ENCODE measurements at regions not wholly inside any gene's neighbourhood (a gene's known extent, or its start where the extent isn't known, plus 50 kb on each side); places are given as distances from the start of the nearest gene placed in this dataset.

DNA sequence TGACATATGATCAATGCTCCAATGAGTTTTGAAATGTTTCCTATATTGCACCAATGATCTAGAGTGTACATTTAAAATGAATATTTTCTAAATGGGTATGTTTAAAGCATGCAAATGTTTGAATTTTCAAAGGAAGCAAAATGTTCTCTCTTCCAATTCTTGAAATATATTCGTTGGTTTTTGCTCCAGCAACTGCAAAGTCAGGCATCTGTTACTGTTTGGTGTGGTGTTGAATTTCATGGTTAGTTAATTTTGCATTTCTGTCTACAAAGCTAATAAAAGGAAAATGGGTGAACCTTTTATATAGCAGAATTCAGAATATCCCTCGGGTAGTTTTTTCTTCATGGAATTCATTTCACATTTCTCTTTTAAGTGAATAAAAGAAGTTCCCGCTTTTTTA is 1018.3 kb downstream of the GRIK2 start:
- no peak for DNase-seq (ENCODE audit: low spot score)
- no peak overlapping the region for H3K4me3 ChIP-seq
- TF ChIP-seq, protein P1, sequence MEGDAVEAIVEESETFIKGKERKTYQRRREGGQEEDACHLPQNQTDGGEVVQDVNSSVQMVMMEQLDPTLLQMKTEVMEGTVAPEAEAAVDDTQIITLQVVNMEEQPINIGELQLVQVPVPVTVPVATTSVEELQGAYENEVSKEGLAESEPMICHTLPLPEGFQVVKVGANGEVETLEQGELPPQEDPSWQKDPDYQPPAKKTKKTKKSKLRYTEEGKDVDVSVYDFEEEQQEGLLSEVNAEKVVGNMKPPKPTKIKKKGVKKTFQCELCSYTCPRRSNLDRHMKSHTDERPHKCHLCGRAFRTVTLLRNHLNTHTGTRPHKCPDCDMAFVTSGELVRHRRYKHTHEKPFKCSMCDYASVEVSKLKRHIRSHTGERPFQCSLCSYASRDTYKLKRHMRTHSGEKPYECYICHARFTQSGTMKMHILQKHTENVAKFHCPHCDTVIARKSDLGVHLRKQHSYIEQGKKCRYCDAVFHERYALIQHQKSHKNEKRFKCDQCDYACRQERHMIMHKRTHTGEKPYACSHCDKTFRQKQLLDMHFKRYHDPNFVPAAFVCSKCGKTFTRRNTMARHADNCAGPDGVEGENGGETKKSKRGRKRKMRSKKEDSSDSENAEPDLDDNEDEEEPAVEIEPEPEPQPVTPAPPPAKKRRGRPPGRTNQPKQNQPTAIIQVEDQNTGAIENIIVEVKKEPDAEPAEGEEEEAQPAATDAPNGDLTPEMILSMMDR (IDR thresholded peaks at IDR 0.05): no peak

GRCh38 chr6:102407886-102408741 is 1014.6 kb downstream of the GRIK2 start:
- Histone ChIP-seq H3K27ac (no peak overlapping the region), H3K4me3 (no peak overlapping the region)
- TF ChIP-seq, protein P1 (IDR thresholded peaks at IDR 0.05): no peak
- DNase-seq (ENCODE audit: low spot score): no peak

More for the DNA sequence above, 1018.3 kb downstream of the GRIK2 start:
- no peak overlapping the region for H3K27ac ChIP-seq

- TF ChIP-seq, protein P1 (IDR thresholded peaks at IDR 0.05): no peak
- DNase-seq (ENCODE audit: low spot score): no peak
- no peak overlapping the region for H3K27ac ChIP-seq
- no peak overlapping the region for H3K4me3 ChIP-seq
Measured at GRCh38 chr6:102405860-102406259, 1012.4 kb downstream of the GRIK2 start.

- Histone ChIP-seq H3K4me3 (no peak overlapping the region), H3K27ac (no peak overlapping the region)
- no peak for DNase-seq (ENCODE audit: low spot score)
- TF ChIP-seq, protein P1 (IDR thresholded peaks at IDR 0.05): no peak
Measured at GRCh38 chr6:102402635-102403329, 1009.3 kb downstream of the GRIK2 start.

DNA sequence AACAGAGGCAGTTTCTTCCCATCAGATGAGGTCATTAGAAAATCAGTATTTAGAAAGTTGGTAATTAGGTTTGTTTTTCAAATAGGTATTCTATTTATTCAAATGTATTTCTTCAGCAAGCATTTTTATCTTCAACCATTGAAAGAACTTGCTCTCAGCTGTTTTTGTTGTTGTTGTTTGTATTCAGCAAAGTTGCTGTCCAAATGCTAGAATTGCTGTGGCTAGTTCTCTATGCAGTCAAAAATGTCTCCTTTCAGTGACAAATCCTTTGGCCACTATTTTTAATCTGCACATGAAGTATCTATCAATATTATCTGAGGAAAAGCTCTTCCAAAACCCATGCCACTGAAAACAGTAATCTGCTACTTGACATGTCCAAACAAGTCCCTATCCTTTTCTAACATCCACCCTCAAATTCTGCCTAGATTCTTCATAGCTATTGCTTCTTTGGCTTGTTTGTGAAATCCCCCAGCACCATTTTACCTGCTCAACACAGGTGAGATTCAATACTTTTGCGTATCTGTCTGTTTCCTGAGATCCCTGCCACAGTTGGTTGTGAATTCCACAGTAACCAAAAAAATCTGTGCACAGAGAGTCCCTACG is 1005.4 kb downstream of the GRIK2 start:
- TF ChIP-seq, protein P1 (IDR thresholded peaks at IDR 0.05): no peak
- Histone ChIP-seq H3K27ac (no peak overlapping the region), H3K4me3 (no peak overlapping the region)
- DNase-seq (ENCODE audit: low spot score): no peak

DNA sequence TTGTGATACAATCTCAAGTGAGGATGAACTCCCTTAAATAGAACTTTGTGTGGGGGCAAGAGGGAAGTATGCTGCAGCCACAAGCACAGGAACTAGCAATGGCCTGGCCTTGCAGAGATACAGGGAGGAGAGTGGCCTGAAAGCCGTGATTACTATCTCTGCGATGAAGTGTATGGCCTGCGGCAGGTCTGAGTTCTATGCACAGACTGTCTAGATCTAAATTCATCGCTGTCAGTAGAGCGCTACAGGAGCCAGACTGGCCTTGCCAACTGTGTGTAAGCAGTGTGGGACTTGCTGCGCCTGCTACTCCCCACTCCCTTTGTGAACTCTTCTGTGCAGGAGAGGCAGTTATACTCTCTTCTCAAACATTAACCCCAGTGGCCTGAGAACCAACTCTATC is 997.0 kb downstream of the GRIK2 start:
- no peak overlapping the region for H3K4me3 ChIP-seq
- TF ChIP-seq, protein P1 (IDR thresholded peaks at IDR 0.05): no peak
- DNase-seq (ENCODE audit: low spot score): no peak
- no peak overlapping the region for H3K27ac ChIP-seq
